NCI-H1105 (cell line): ENCODE measurements at regions not wholly inside any gene's neighbourhood (a gene's known extent, or its start where the extent isn't known, plus 50 kb on each side); places are given as distances from the start of the nearest gene placed in this dataset.
A peak's percentile ranks its signal among the peaks of the same experiment; 100 is the strongest.

ENCODE experiments used
- DNase-seq: peaks from one replicate; lab custom pipeline; 2025; lab: John Stamatoyannopoulos, UW

DNA sequence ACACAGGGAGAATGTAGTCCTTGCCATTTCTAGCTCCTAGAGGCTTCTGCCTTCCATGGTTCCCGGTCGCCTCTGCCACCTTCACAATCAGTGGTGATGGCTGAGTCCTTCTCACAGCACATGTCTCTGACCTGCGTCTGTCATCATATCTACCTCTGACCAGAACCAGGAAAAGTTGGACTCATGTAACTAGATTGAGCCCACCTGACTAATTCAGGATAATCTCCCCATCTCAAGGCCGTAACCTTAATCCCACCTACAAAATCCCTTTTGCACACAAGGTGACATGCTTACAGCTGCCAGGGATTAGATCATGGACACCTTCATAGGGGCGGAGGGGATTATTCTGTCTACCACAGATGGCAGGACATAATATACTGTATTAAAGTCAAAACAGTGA is 375.6 kb downstream of the ICE1 start:
- DNase-seq: no peak

- DNase-seq: no peak
Observed at GRCh38 chr5:5795074-5795771, 372.7 kb downstream of the ICE1 start.

- no peak for DNase-seq
Observed at GRCh38 chr5:5794118-5794560, 371.7 kb downstream of the ICE1 start.

- DNase-seq: no peak
Observed at GRCh38 chr5:5793242-5794117, 371.0 kb downstream of the ICE1 start.

DNA sequence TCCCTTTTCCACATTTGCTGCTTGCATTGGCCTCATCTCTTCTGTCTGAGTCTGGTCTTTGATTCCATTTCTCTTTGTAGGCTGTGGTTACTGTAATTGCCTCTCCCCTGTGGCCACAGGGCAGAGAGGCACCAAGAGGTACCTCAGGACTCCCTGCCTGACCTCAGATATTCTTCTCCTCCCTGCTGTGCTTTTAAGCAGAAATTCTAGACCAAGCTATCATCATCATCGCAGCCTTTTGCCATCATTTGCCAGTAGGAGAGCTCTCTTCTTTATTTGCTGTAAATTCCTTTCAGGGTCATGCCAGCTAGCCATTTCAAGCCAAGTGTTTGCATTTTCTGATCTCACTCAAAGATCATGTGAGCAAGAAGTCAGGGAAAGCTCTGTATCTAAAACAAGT is 369.6 kb downstream of the ICE1 start:
- DNase-seq: no peak

GRCh38 chr5:5788793-5789192 is 366.3 kb downstream of the ICE1 start:
- no peak for DNase-seq

DNA sequence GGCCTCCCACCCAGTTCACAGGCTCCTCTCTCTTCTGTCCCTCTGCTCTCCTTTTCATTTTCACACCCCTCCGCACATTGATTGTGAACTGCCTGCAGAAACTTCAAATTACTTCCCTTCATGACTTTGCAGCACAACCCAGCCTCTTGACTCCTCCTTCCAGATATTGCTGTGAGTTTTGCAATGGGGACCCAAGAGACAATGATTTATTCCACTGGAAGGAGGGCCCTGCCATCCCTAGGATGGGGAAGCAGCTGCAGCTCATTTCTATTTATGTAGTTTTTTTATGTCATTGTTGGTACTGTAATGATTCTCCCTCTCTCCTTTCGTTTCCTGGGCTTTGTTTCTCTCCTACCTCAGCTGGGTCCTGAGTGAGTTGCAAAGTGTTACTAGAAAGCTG is 364.9 kb downstream of the ICE1 start:
- DNase-seq: no peak

DNA sequence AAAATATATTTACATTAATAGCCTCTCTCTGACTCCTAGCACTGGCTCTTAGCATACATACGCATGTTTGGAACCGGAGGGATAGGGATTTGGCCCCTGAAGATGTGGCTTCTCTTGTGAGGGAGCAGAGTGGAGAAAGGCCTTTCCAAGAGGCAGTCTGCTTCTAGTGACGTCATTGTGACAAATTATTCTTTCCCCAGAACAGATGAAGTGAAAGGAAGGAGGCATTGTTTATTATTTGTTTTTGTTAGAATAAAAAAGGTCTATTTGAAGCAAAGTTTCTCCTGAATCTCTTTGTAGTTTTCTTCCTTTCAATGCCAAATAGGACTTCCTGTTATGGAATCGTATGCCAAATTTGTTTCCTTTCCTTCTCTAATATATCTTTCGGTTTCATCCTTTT is 361.6 kb downstream of the ICE1 start:
- no peak for DNase-seq

- DNase-seq: no peak
Observed at GRCh38 chr5:5783021-5783420, 360.5 kb downstream of the ICE1 start.

GRCh38 chr5:5782402-5782801 is 359.9 kb downstream of the ICE1 start:
- DNase-seq: no peak

DNA sequence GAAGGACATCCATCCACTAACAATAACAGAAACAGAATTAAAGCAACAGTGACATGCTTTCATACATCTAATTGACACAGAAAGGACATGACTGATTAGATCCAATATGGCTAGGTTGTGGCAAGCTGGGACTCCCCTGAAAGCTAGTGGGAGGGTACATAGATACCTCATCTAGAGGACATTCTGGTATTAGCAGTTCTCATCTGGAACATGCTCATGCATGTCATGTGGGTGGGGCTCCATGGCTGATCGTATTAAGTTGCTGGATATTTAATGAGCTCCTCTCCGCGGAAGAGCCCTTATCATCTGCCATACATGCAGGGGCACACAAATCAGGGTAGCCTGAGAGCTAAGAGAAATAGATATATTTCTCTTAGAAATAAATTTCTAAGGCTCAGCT is 358.9 kb downstream of the ICE1 start:
- DNase-seq: no peak

- DNase-seq: no peak
Observed at GRCh38 chr5:5780253-5780652, 357.8 kb downstream of the ICE1 start.

GRCh38 chr5:5777013-5777412 is 354.5 kb downstream of the ICE1 start:
- DNase-seq: no peak

DNA sequence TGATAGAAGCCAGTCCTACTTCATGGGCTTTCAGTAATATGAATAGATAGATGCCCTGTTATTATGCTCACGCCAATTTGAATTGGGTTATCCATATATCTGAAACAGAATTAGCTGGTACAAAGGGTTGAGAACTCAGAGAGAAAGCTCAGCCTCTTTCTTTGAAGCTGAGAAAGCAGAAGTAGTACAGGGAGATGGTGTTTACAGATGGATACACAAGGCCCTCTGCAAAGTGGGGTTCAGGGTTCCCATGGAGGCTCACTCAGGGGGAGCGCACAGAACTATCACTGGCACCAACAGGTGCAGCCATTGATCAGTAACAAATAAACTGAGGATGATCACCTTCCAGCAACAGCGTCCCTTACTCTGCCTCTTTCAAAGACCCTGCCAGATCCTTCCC is 349.7 kb downstream of the ICE1 start:
- no peak for DNase-seq

DNA sequence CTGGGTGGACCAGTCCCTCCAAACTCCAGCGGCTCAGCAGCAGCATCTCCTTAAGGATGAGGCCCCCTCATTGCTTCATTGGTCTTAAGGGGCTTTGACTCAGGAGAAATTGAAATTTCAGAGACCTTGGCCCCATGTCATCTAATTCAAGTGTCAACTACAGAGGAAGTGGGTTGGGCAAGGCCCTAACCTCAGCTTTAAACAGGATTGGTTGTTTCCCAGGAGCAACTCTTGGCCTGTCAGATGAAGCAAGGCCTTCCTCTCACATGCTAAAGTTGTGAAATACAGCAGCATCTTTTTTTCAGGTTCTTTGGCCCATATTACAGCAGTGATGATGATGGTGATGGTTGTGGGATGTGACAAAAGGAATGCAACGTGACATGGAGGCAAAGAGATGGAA is 348.3 kb downstream of the ICE1 start:
- no peak for DNase-seq

GRCh38 chr5:5767286-5767928 is 344.9 kb downstream of the ICE1 start:
- DNase-seq: no peak

DNA sequence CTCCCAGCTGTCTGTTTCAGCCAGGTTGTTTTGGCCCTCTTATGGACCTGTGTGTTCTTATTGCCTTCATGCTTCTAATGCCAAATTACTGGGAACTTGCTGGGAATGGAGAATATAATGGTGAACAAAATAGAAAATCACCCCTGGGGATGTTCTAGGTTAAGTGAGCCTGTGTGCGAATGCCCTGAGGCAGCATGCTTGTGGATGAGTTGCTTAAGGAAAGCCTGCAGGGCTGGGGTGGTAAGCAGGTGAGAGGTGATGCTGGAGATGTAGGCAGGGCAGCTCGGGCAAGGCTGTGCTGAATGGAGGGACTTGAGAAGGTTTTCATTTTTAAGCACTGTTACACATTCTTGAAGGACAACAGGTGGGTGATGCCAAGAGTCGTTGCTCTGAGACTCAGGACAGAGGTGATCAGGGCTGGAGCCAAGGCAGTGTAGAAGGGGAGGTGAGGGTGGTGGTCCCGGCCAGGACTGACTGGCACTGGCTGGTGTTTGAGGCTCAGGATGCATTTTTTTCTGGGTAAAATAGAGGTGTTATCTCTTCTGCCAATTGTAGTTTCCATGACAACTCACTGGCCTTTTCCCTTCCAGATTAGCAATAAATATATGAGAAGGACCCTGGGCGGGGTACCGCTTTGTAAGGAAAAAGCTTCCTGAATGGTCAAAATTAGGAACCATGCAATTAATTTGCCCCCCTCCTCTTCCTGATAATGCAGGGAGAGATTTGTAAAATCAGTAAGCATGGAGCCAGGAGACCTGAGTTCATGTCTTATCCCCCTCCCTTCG is 342.8 kb downstream of the ICE1 start:
- DNase-seq: no peak

GRCh38 chr5:5764246-5764645 is 341.8 kb downstream of the ICE1 start:
- DNase-seq: no peak

DNA sequence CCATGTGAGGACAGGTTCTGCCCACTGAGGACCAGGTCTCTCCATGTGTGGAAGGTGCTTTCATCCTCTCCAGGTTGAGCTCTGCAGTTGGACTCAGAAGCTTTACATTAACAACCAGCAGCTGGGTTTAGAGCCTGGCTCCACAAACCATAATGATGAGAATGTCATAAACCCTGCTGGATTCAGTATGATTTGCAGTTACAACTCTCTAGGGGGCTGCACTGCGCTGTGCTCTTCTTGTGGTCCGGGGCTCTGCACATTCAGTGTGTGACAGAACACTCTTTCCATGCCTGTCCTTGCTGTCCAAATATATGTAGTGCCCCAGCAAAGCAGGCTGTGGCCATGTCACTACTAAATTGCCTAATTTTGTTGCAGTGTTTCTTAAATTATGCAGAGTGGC is 334.3 kb downstream of the ICE1 start:
- no peak for DNase-seq

DNA sequence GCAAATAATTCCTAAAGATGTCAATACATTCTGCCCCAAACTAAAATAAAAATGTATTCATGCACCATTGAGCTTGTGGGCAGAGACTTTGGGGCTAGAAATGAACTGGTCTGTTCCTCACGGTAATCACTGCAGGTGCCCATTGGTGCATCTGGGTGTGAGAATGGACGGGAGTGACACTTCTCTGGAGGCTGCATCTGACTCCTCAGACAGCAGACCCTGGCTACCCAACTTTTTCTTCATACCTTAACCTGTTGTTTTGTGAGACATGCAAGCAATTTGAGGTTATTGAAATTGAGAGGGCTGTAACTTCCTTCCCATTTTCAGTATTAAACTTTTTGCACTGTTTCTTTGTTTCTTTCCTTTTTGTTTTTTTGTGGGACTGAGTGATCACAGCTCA is 333.4 kb downstream of the ICE1 start:
- DNase-seq: no peak

- DNase-seq: no peak
Observed at GRCh38 chr5:5752844-5753243, 330.4 kb downstream of the ICE1 start.

DNA sequence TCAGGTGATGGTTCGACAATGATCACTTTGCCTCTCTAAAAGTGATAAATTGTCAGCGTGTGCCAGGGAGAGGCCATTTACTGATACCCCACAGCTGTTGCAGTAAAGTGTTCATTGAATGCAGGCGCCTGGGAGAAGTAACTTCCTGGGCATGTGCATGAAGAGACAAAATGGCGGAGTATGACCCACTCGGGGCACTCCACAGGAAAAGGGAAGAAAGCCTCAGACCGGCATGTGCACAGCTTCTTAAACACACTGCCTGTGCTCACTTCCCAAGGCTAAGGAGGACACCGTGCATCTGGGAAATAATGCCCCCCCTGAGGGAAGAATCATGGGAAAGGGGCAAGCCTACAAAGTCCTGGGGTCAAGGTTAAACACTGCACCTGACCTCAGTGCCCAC is 329.5 kb downstream of the ICE1 start:
- DNase-seq: peak; percentile 80
